ENCODE measurements at regions not wholly inside any gene's neighbourhood (a gene's known extent, or its start where the extent isn't known, plus 50 kb on each side); places are given as distances from the start of the nearest gene placed in this dataset.

- DNase-seq = no peak
These were observed 444.3 kb downstream of the RND3 start for GRCh38 chr2:150043172-150043500.

GRCh38 chr2:150042500-150043171 is 444.8 kb downstream of the RND3 start:
- DNase-seq = no peak

GRCh38 chr2:150041722-150042425 is 445.6 kb downstream of the RND3 start:
- DNase-seq = no peak

- DNase-seq = no peak
These were observed 449.0 kb upstream of the MMADHC start for GRCh38 chr2:150036622-150037021.

GRCh38 chr2:150034665-150035064 is 447.1 kb upstream of the MMADHC start:
- DNase-seq = no peak

GRCh38 chr2:150030436-150031190 is 443.0 kb upstream of the MMADHC start:
- DNase-seq = no peak

GRCh38 chr2:150028322-150028721 is 440.7 kb upstream of the MMADHC start:
- DNase-seq = no peak

GRCh38 chr2:150027164-150027563 is 439.6 kb upstream of the MMADHC start:
- no peak for DNase-seq

- no peak for DNase-seq
These were observed 436.1 kb upstream of the MMADHC start for GRCh38 chr2:150023663-150024062.

- no peak for DNase-seq
These were observed 435.5 kb upstream of the MMADHC start for GRCh38 chr2:150023044-150023443.

GRCh38 chr2:150020937-150021673 is 433.5 kb upstream of the MMADHC start:
- DNase-seq = no peak

GRCh38 chr2:150020221-150020620 is 432.6 kb upstream of the MMADHC start:
- no peak for DNase-seq

GRCh38 chr2:150019063-150019462 is 431.5 kb upstream of the MMADHC start:
- no peak for DNase-seq

GRCh38 chr2:150012986-150013385 is 425.4 kb upstream of the MMADHC start:
- no peak for DNase-seq

GRCh38 chr2:150011161-150011730 is 423.7 kb upstream of the MMADHC start:
- DNase-seq = no peak

GRCh38 chr2:150008901-150009300 is 421.3 kb upstream of the MMADHC start:
- DNase-seq = no peak

- DNase-seq = no peak
These were observed 420.3 kb upstream of the MMADHC start for GRCh38 chr2:150007815-150008430.

GRCh38 chr2:150006591-150006990 is 419.0 kb upstream of the MMADHC start:
- DNase-seq = no peak

- DNase-seq = no peak
These were observed 416.0 kb upstream of the MMADHC start for GRCh38 chr2:150003544-150003943.

GRCh38 chr2:150001788-150002187 is 414.2 kb upstream of the MMADHC start:
- no peak for DNase-seq

GRCh38 chr2:149996901-149997300 is 409.3 kb upstream of the MMADHC start:
- DNase-seq = no peak

Data from right kidney (tissue), 1 donor.